Panc1 (cell line): ENCODE measurements at regions not wholly inside any gene's neighbourhood (a gene's known extent, or its start where the extent isn't known, plus 50 kb on each side); places are given as distances from the start of the nearest gene placed in this dataset.

Source experiments
- ATAC-seq: fragments of 200-7000 bp; cut with Tn5 transposase; 2 replicates; pipeline ENCODE4 v1.9.1; 2020; ENCODE audit warnings: mild to moderate bottlenecking, moderate library complexity
- BruUV-seq: library from RNA; stranded (reverse); fragments of 400-500 nt; replicated peaks from 2 replicates; lab custom pipeline; 2021; lab: Mats Ljungman, UMichigan
- CTCF ChIA-PET: fragments of 300-600 bp; sonication (Branson Sonifier 250); formaldehyde crosslinking; loops from one replicate; lab custom pipeline; 2022; ENCODE audit warnings: antibody characterized with exemption; lab: Charles Lee
- POLR2A ChIA-PET: fragments of 300-600 bp; sonication (Branson Sonifier 250); formaldehyde crosslinking; loops from one replicate; lab custom pipeline; 2022; ENCODE audit warnings: antibody characterized with exemption; lab: Charles Lee
- DNase-seq: peaks from one replicate; pipeline ENCODE4 v3.0.0-alpha.2; 2010; ENCODE audit warnings: low read depth, low spot score
- H3K27ac ChIP-seq: 2 replicates; pipeline ENCODE4 v1.5.1; 2011; ENCODE audit warnings: mild to moderate bottlenecking, low read length, inconsistent platforms
- H3K27me3 ChIP-seq: fragments of 200-500 bp; sonication (Bioruptor generic); 2 replicates; pipeline ENCODE4 v1.6.0; 2014; ENCODE audit warnings: low read length, inconsistent platforms; ENCODE audit not compliant: control insufficient read depth, insufficient read depth
- H3K36me3 ChIP-seq: fragments of 200-500 bp; sonication (Bioruptor generic); 2 replicates; pipeline ENCODE4 v1.5.1; 2014; ENCODE audit warnings: inconsistent platforms, mild to moderate bottlenecking, low read length, moderate library complexity; ENCODE audit not compliant: control insufficient read depth, insufficient read depth
- H3K4me1 ChIP-seq: 2 replicates; pipeline ENCODE4 v1.5.1; 2011; ENCODE audit warnings: inconsistent platforms, mild to moderate bottlenecking, low read length, moderate library complexity; ENCODE audit not compliant: control insufficient read depth, insufficient read depth
- H3K4me3 ChIP-seq, 2 experiments: 2 replicates each; pipeline ENCODE4 v1.5.1; 2011 to 2012; ENCODE audit warnings: low read depth in 2 of 2, low read length in 2 of 2, mild to moderate bottlenecking in 2 of 2, inconsistent platforms in 1 of 2, moderate library complexity in 1 of 2
- H3K9me3 ChIP-seq: fragments of 200-500 bp; sonication (Bioruptor generic); 2 replicates; pipeline ENCODE4 v1.5.1; 2014; ENCODE audit warnings: low read depth, mild to moderate bottlenecking, inconsistent platforms, low read length, moderate library complexity; ENCODE audit not compliant: control insufficient read depth, insufficient read depth
- POLR2AphosphoS5 ChIP-seq: IDR thresholded peaks from 2 replicates; pipeline ENCODE4 v1.6.1; 2012; ENCODE audit warnings: mild to moderate bottlenecking, low read depth, low read length, moderate library complexity
- REST ChIP-seq, 2 experiments: IDR thresholded peaks; 2 replicates each; pipeline ENCODE4 v1.6.1; 2011 to 2012; ENCODE audit warnings: low read depth in 2 of 2, control low read depth in 1 of 2, low read length in 1 of 2, mild to moderate bottlenecking in 1 of 2, moderate library complexity in 1 of 2; ENCODE audit not compliant: insufficient read depth in 1 of 2
- SIN3A ChIP-seq: IDR thresholded peaks from 2 replicates; pipeline ENCODE4 v1.6.1; 2012; ENCODE audit warnings: low read depth, mild to moderate bottlenecking, low read length, moderate library complexity, borderline replicate concordance; ENCODE audit not compliant: insufficient read depth
- TCF7L2 ChIP-seq: IDR thresholded peaks from 2 replicates; pipeline ENCODE4 v1.6.1; 2011; ENCODE audit warnings: mild to moderate bottlenecking, low read depth, low read length, inconsistent platforms
- in situ Hi-C: cut with HindIII; loops from 2 replicates; pipeline ENCODE4 v1.10.0; 2016; ENCODE audit warnings: low sequenced_read_pairs, low pct_unique_long_range_greater_than_20kb
- intact Hi-C: fragments of 100-400 bp; cut with micrococcal nuclease; formaldehyde crosslinking; loops from one replicate; pipeline ENCODE4 v1.10.0; 2022; ENCODE audit not compliant: unreplicated experiment
- TF ChIP-seq, protein P1 (sequence below): fragments of 450-650 bp; IDR thresholded peaks from 2 replicates; pipeline ENCODE4 v1.5.1; 2017; ENCODE audit warnings: mild to moderate bottlenecking

- Histone ChIP-seq H3K4me1 (no peaks in the 10 kb centered on the region), H3K36me3 (no peaks in the 10 kb centered on the region), H3K9me3 (no peaks in the 10 kb centered on the region), H3K27ac (no peak overlapping the region), H3K4me3 (no peak overlapping the region), H3K27me3 (no peaks in the 10 kb centered on the region; the same call in 1 of the 2 replicates)
- ATAC-seq (no peak), DNase-seq (no peak)
- no TSS peak for BruUV-seq
- POLR2A ChIA-PET = no interaction called here
- intact Hi-C loops (no loop called here), in situ Hi-C loops (no loop called here)
- TF ChIP-seq SIN3A (no peak), REST (IDR thresholded peaks at IDR 0.05; ENCODE audit: insufficient read depth in 1 of 2, low read depth in 2 of 2, low read length in 1 of 2) (no peak), POLR2AphosphoS5 (no peak), TCF7L2 (no peak)
- TF ChIP-seq, protein P1, sequence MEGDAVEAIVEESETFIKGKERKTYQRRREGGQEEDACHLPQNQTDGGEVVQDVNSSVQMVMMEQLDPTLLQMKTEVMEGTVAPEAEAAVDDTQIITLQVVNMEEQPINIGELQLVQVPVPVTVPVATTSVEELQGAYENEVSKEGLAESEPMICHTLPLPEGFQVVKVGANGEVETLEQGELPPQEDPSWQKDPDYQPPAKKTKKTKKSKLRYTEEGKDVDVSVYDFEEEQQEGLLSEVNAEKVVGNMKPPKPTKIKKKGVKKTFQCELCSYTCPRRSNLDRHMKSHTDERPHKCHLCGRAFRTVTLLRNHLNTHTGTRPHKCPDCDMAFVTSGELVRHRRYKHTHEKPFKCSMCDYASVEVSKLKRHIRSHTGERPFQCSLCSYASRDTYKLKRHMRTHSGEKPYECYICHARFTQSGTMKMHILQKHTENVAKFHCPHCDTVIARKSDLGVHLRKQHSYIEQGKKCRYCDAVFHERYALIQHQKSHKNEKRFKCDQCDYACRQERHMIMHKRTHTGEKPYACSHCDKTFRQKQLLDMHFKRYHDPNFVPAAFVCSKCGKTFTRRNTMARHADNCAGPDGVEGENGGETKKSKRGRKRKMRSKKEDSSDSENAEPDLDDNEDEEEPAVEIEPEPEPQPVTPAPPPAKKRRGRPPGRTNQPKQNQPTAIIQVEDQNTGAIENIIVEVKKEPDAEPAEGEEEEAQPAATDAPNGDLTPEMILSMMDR = no peak
- CTCF ChIA-PET = no interaction called here
Measured at GRCh38 chr9:96062854-96063253, 187.4 kb downstream of the ERCC6L2 start.

- Histone ChIP-seq H3K4me3 (no peak overlapping the region), H3K4me1 (no peaks in the 10 kb centered on the region), H3K36me3 (no peaks in the 10 kb centered on the region), H3K27ac (no peak overlapping the region), H3K27me3 (no peaks in the 10 kb centered on the region; the same call in 1 of the 2 replicates), H3K9me3 (no peaks in the 10 kb centered on the region)
- in situ Hi-C loops (no loop called here), intact Hi-C loops (no loop called here)
- no peak for ATAC-seq
- no TSS peak for BruUV-seq
- ChIA-PET CTCF (no interaction called here), POLR2A (no interaction called here)
- TF ChIP-seq, protein P1 = no peak
- no peak for TF ChIP-seq TCF7L2
- no peak for DNase-seq
Measured at GRCh38 chr9:96062031-96062430, 186.5 kb downstream of the ERCC6L2 start.
